SK-N-SH (cell line): ENCODE measurements at regions not wholly inside any gene's neighbourhood (a gene's known extent, or its start where the extent isn't known, plus 50 kb on each side); places are given as distances from the start of the nearest gene placed in this dataset.

Source experiments
- CTCF ChIA-PET: fragments of 300-600, 350-600 bp; formaldehyde crosslinking; extraction: SDS; loops from one replicate; lab custom pipeline; 2021; lab: Yijun Ruan, JAX
- POLR2A ChIA-PET: fragments of 350-600 bp; sonication (Branson Sonifier 250); formaldehyde crosslinking; extraction: SDS; loops from one replicate; lab custom pipeline; 2020; ENCODE audit warnings: antibody characterized with exemption, inconsistent platforms; lab: Yijun Ruan, JAX
- DNase-seq: peaks from one replicate; pipeline ENCODE4 v3.0.0; 2012
- H2AFZ ChIP-seq: fragments of 200-600 bp; sonication (generic); 2 replicates; pipeline ENCODE4 v1.8.1; 2016; ENCODE audit warnings: antibody characterized with exemption, mild to moderate bottlenecking, low read depth
- H3F3A ChIP-seq: fragments of 200-600 bp; sonication (generic); replicated peaks from 2 replicates; pipeline ENCODE3; 2016; ENCODE audit warnings: antibody characterized with exemption, mild to moderate bottlenecking; ENCODE audit not compliant: insufficient read depth
- H3K27ac ChIP-seq, 2 experiments: fragments of 200-500 bp in 1 of 2; fragments of 200-600 bp in 1 of 2; sonication (Bioruptor generic) in 1 of 2; sonication (generic), shearing (Covaris generic) in 1 of 2; 2 replicates each; pipeline versions ENCODE4 v1.5.1 to v1.6.1; 2014 to 2016; ENCODE audit warnings: low read depth in 2 of 2, inconsistent platforms in 1 of 2, low read length in 1 of 2, mild to moderate bottlenecking in 1 of 2, mixed read lengths in 1 of 2
- H3K27me3 ChIP-seq: fragments of 200-600 bp; sonication (generic), shearing (Covaris generic); 2 replicates; pipeline ENCODE4 v1.6.1; 2016; ENCODE audit warnings: mixed run types; ENCODE audit not compliant: insufficient read depth
- H3K36me3 ChIP-seq, 2 experiments: fragments of 200-500 bp in 1 of 2; fragments of 200-600 bp in 1 of 2; sonication (Bioruptor generic) in 1 of 2; sonication (generic) in 1 of 2; replicated peaks in 1 of 2; 2 replicates each; pipeline versions ENCODE3 to v1.5.1; 2014 to 2016; ENCODE audit warnings: low read length in 1 of 2, mild to moderate bottlenecking in 1 of 2; ENCODE audit not compliant: insufficient read depth in 2 of 2, control insufficient read depth in 1 of 2
- H3K4me1 ChIP-seq, 2 experiments: fragments of 200-500 bp in 1 of 2; fragments of 200-600 bp in 1 of 2; sonication (Bioruptor generic) in 1 of 2; sonication (generic), shearing (Covaris generic) in 1 of 2; 2 replicates each; pipeline versions ENCODE4 v1.5.1 to v1.6.1; 2014 to 2016; ENCODE audit warnings: low read depth in 1 of 2, low read length in 1 of 2, mixed run types in 1 of 2; ENCODE audit not compliant: insufficient read depth in 2 of 2, control insufficient read depth in 1 of 2
- H3K4me2 ChIP-seq: fragments of 200-600 bp; sonication (generic), shearing (Covaris generic); 2 replicates; pipeline ENCODE4 v1.6.1; 2017; ENCODE audit warnings: mixed run types
- H3K4me3 ChIP-seq, 2 experiments: fragments of 200-500 bp in 1 of 2; fragments of 200-600 bp in 1 of 2; sonication (Bioruptor generic) in 1 of 2; sonication (generic), shearing (Covaris generic) in 1 of 2; 2 replicates each; pipeline versions ENCODE4 v1.5.1 to v1.8.1; 2014 to 2016; ENCODE audit warnings: low read depth in 2 of 2, inconsistent platforms in 1 of 2, low read length in 1 of 2, mild to moderate bottlenecking in 1 of 2, mixed read lengths in 1 of 2, moderate library complexity in 1 of 2
- H3K79me2 ChIP-seq: fragments of 200-600 bp; sonication (generic); 2 replicates; pipeline ENCODE4 v1.8.1; 2017; ENCODE audit warnings: mild to moderate bottlenecking; ENCODE audit not compliant: insufficient read depth
- H3K9ac ChIP-seq: fragments of 200-600 bp; sonication (generic); 2 replicates; pipeline ENCODE4 v1.6.1; 2017; ENCODE audit warnings: mixed run types
- H3K9me2 ChIP-seq: fragments of 200-600 bp; sonication (generic); 2 replicates; pipeline ENCODE4 v1.6.1; 2017; ENCODE audit warnings: mixed run types
- H3K9me3 ChIP-seq: fragments of 200-600 bp; sonication (generic); 2 replicates; pipeline ENCODE4 v1.6.1; 2017; ENCODE audit warnings: mixed run types, mild to moderate bottlenecking, moderate library complexity
- H4K20me1 ChIP-seq: fragments of 200-600 bp; sonication (generic); 2 replicates; pipeline ENCODE4 v1.6.1; 2017; ENCODE audit warnings: mild to moderate bottlenecking, mixed run types; ENCODE audit not compliant: insufficient read depth
- EZH2phosphoT487 ChIP-seq: fragments of 200-600 bp; sonication (generic); IDR thresholded peaks from 2 replicates; pipeline ENCODE4 v1.6.1; 2017; ENCODE audit warnings: low read depth, mixed run types, mild to moderate bottlenecking, antibody characterized with exemption, moderate library complexity, borderline replicate concordance
- GABPA ChIP-seq: IDR thresholded peaks from 2 replicates; pipeline ENCODE4 v1.4.0; 2012; ENCODE audit warnings: low read depth, mild to moderate bottlenecking
- MXI1 ChIP-seq: IDR thresholded peaks from 2 replicates; pipeline ENCODE4 v1.6.1; 2012; ENCODE audit warnings: mild to moderate bottlenecking, low read depth, low read length, improper control_type of control experiment
- NFIC ChIP-seq: IDR thresholded peaks from 2 replicates; pipeline ENCODE4 v1.4.0; 2012; ENCODE audit warnings: borderline replicate concordance
- NRF1 ChIP-seq: IDR thresholded peaks from 2 replicates; pipeline ENCODE4 v1.6.1; 2012; ENCODE audit warnings: low read depth, mild to moderate bottlenecking, low read length
- RCOR1 ChIP-seq: fragments of 150-350 bp; IDR thresholded peaks from 2 replicates; pipeline ENCODE4 v1.6.1; 2017; ENCODE audit warnings: antibody characterized with exemption, low read length
- RXRA ChIP-seq: IDR thresholded peaks from 2 replicates; pipeline ENCODE4 v1.4.0; 2012; ENCODE audit warnings: low read depth, mild to moderate bottlenecking, borderline replicate concordance
- SIN3A ChIP-seq: IDR thresholded peaks from 2 replicates; pipeline ENCODE4 v1.6.1; 2012; ENCODE audit warnings: low read depth, mild to moderate bottlenecking, low read length, moderate library complexity, borderline replicate concordance
- WGBS: methylation state at CpG from one replicate; pipeline ENCODE4 v1.1.6; 2017; ENCODE audit warnings: low lambda C conversion rate; 5-methylcytosine and 5-hydroxymethylcytosine counted together
- TF ChIP-seq, protein P1 (sequence below): IDR thresholded peaks from 2 replicates; pipeline ENCODE4 v1.4.0; 2012; ENCODE audit warnings: low read depth, borderline replicate concordance
- TF ChIP-seq, protein P2 (sequence below): fragments of 200-600 bp; sonication (generic); IDR thresholded peaks from 2 replicates; pipeline ENCODE4 v1.6.1; 2017; ENCODE audit warnings: antibody characterized with exemption, mild to moderate bottlenecking, moderate library complexity
- TF ChIP-seq, protein P3 (sequence below): IDR thresholded peaks from 2 replicates; pipeline ENCODE4 v1.6.1; 2012; ENCODE audit warnings: mild to moderate bottlenecking, low read depth, low read length, moderate library complexity

- Histone ChIP-seq H3K36me3 (no peaks in the 10 kb centered on the region), H3K27me3 (no peaks in the 10 kb centered on the region), H3K4me2 (no peak overlapping the region), H3K9me2 (no peaks in the 10 kb centered on the region), H2AFZ (no peak overlapping the region), H3K4me1 (no peaks in the 10 kb centered on the region), H3K4me3 (no peak overlapping the region), H3K27ac (no peak overlapping the region), H3K9me3 (no peaks in the 10 kb centered on the region), H3F3A (no peaks in the 10 kb centered on the region), H4K20me1 (no peaks in the 10 kb centered on the region), H3K79me2 (no peaks in the 10 kb centered on the region), H3K9ac (no peak overlapping the region)
- ChIA-PET POLR2A (no interaction called here), CTCF (no interaction called here)
- DNase-seq: no peak
- TF ChIP-seq MXI1 (no peak), GABPA (no peak), RXRA (no peak), EZH2phosphoT487 (no peak), SIN3A (no peak), NFIC (no peak), NRF1 (no peak)
- TF ChIP-seq, protein P1, sequence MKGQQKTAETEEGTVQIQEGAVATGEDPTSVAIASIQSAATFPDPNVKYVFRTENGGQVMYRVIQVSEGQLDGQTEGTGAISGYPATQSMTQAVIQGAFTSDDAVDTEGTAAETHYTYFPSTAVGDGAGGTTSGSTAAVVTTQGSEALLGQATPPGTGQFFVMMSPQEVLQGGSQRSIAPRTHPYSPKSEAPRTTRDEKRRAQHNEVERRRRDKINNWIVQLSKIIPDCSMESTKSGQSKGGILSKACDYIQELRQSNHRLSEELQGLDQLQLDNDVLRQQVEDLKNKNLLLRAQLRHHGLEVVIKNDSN: no peak
- WGBS: 0% methylated on average over 2 of the region's 2 CpGs
These were observed 111.7 kb upstream of the KLHL14 start for GRCh38 chr18:32884543-32884942.

DNA sequence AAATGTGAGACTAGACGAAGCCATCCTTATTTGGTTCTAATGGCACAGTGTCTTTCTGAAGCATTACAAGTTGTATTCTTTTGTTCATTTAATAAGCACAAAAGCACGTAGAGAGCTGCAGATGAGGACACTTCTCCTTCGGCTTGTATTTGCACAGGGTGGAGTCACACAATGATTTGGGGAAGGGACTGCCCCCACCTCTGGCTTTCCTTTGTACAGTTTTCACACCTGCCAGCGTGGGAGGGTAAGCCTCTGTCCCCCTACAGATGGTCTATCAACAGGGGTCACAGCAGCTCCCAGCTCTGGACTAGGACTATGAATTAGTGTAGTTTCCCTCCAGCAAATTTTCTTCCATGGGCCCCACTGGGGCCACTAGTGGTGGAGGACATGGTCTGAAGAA, 108.2 kb upstream of the KLHL14 start:
- Histone ChIP-seq H3K4me1 (no peaks in the 10 kb centered on the region), H2AFZ (no peak overlapping the region), H3K9ac (no peak overlapping the region), H4K20me1 (no peaks in the 10 kb centered on the region), H3K27ac (no peak overlapping the region), H3K9me3 (no peaks in the 10 kb centered on the region), H3K27me3 (no peaks in the 10 kb centered on the region), H3K79me2 (no peaks in the 10 kb centered on the region), H3K4me2 (no peak overlapping the region), H3K4me3 (no peak overlapping the region), H3F3A (no peaks in the 10 kb centered on the region), H3K9me2 (no peaks in the 10 kb centered on the region), H3K36me3 (no peaks in the 10 kb centered on the region)
- TF ChIP-seq, protein P2, sequence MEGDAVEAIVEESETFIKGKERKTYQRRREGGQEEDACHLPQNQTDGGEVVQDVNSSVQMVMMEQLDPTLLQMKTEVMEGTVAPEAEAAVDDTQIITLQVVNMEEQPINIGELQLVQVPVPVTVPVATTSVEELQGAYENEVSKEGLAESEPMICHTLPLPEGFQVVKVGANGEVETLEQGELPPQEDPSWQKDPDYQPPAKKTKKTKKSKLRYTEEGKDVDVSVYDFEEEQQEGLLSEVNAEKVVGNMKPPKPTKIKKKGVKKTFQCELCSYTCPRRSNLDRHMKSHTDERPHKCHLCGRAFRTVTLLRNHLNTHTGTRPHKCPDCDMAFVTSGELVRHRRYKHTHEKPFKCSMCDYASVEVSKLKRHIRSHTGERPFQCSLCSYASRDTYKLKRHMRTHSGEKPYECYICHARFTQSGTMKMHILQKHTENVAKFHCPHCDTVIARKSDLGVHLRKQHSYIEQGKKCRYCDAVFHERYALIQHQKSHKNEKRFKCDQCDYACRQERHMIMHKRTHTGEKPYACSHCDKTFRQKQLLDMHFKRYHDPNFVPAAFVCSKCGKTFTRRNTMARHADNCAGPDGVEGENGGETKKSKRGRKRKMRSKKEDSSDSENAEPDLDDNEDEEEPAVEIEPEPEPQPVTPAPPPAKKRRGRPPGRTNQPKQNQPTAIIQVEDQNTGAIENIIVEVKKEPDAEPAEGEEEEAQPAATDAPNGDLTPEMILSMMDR: no peak
- TF ChIP-seq, protein P3, sequence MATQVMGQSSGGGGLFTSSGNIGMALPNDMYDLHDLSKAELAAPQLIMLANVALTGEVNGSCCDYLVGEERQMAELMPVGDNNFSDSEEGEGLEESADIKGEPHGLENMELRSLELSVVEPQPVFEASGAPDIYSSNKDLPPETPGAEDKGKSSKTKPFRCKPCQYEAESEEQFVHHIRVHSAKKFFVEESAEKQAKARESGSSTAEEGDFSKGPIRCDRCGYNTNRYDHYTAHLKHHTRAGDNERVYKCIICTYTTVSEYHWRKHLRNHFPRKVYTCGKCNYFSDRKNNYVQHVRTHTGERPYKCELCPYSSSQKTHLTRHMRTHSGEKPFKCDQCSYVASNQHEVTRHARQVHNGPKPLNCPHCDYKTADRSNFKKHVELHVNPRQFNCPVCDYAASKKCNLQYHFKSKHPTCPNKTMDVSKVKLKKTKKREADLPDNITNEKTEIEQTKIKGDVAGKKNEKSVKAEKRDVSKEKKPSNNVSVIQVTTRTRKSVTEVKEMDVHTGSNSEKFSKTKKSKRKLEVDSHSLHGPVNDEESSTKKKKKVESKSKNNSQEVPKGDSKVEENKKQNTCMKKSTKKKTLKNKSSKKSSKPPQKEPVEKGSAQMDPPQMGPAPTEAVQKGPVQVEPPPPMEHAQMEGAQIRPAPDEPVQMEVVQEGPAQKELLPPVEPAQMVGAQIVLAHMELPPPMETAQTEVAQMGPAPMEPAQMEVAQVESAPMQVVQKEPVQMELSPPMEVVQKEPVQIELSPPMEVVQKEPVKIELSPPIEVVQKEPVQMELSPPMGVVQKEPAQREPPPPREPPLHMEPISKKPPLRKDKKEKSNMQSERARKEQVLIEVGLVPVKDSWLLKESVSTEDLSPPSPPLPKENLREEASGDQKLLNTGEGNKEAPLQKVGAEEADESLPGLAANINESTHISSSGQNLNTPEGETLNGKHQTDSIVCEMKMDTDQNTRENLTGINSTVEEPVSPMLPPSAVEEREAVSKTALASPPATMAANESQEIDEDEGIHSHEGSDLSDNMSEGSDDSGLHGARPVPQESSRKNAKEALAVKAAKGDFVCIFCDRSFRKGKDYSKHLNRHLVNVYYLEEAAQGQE: no peak
- no peak for TF ChIP-seq RCOR1
- POLR2A ChIA-PET: no interaction called here
- 22% methylated on average over 3 of the region's 4 CpGs for WGBS
- no peak for DNase-seq
- CTCF ChIA-PET: interaction anchor here (1.4 kb wide), 1 partner anchor 15 kb away, joined by 4 read pairs; no protein-coding TSS in a partner anchor
